ENCODE measurements at regions not wholly inside any gene's neighbourhood (a gene's known extent, or its start where the extent isn't known, plus 50 kb on each side); places are given as distances from the start of the nearest gene placed in this dataset.

- no peaks in the 10 kb centered on the region for H3K36me3 ChIP-seq (replicated peaks)
- no peaks in the 10 kb centered on the region for H3K27me3 ChIP-seq (replicated peaks)
- in situ Hi-C loops (cut with HindIII; ENCODE audit: low pct_ligation_motif_present, low sequenced_read_pairs): no loop called here
- no peak overlapping the region for H3K27ac ChIP-seq
- H3K4me3 ChIP-seq (ENCODE audit: low read depth, low read length): no peak overlapping the region
- TF ChIP-seq, protein P1, sequence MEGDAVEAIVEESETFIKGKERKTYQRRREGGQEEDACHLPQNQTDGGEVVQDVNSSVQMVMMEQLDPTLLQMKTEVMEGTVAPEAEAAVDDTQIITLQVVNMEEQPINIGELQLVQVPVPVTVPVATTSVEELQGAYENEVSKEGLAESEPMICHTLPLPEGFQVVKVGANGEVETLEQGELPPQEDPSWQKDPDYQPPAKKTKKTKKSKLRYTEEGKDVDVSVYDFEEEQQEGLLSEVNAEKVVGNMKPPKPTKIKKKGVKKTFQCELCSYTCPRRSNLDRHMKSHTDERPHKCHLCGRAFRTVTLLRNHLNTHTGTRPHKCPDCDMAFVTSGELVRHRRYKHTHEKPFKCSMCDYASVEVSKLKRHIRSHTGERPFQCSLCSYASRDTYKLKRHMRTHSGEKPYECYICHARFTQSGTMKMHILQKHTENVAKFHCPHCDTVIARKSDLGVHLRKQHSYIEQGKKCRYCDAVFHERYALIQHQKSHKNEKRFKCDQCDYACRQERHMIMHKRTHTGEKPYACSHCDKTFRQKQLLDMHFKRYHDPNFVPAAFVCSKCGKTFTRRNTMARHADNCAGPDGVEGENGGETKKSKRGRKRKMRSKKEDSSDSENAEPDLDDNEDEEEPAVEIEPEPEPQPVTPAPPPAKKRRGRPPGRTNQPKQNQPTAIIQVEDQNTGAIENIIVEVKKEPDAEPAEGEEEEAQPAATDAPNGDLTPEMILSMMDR (IDR thresholded peaks at IDR 0.05; ENCODE audit: low read depth, low read length, missing control alignments): no peak
- no peak for DNase-seq
Observed at GRCh38 chr6:71589254-71589653, 297.1 kb upstream of the RIMS1 start.

DNA sequence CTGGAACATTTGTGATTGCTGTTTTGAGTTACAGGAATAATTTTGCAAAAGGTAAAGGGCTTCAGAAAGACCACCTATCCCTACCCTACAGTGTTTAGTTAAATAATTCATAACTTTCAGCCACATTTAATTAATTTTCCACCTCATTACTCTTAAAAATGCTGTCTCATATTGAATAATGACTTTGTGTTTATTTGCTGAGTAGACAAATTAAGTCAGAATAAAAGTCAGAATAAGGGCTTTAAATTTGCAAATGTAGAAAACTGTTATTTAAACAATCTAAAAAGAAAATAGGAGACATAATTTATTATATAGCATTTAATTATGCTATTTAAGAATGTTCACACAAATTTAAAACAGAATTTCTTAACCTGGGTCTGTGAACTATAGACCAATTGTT is 293.7 kb upstream of the RIMS1 start:
- TF ChIP-seq, protein P1 (IDR thresholded peaks at IDR 0.05; ENCODE audit: low read depth, low read length, missing control alignments): no peak
- Histone ChIP-seq H3K27me3 (replicated peaks) (no peaks in the 10 kb centered on the region), H3K36me3 (replicated peaks) (no peaks in the 10 kb centered on the region), H3K4me3 (ENCODE audit: low read depth, low read length) (no peak overlapping the region), H3K27ac (no peak overlapping the region)
- no peak for DNase-seq
- in situ Hi-C loops (cut with HindIII; ENCODE audit: low pct_ligation_motif_present, low sequenced_read_pairs): no loop called here

DNA sequence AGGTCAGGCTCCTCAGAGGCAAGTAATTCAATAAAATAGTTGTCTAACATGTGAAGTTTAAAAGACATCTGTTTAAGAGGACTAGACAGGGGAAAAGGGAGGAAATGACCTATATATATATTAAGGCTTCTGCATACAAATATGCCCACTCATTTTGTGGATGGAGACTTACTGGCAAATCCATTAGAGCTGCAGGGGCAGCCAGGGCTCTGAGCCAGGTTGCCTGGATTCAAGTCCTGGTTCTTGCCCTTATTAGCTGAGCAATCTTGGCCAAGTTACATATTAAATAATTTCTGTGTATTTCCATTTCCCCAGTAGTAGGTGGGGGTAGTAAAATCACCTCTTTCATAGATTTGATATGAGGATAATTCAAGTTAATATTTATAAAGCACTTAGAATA is 287.0 kb upstream of the RIMS1 start:
- no peaks in the 10 kb centered on the region for H3K36me3 ChIP-seq (replicated peaks)
- H3K27ac ChIP-seq: no peak overlapping the region
- in situ Hi-C loops (cut with HindIII; ENCODE audit: low pct_ligation_motif_present, low sequenced_read_pairs): no loop called here
- DNase-seq: no peak
- no peak overlapping the region for H3K4me3 ChIP-seq (ENCODE audit: low read depth, low read length)
- TF ChIP-seq, protein P1 (IDR thresholded peaks at IDR 0.05; ENCODE audit: low read depth, low read length, missing control alignments): no peak
- no peaks in the 10 kb centered on the region for H3K27me3 ChIP-seq (replicated peaks)

GRCh38 chr6:71602385-71603007 is 283.9 kb upstream of the RIMS1 start:
- in situ Hi-C loops (cut with HindIII; ENCODE audit: low pct_ligation_motif_present, low sequenced_read_pairs): no loop called here
- Histone ChIP-seq H3K27me3 (replicated peaks) (no peaks in the 10 kb centered on the region), H3K4me3 (ENCODE audit: low read depth, low read length) (no peak overlapping the region), H3K36me3 (replicated peaks) (no peaks in the 10 kb centered on the region), H3K27ac (no peak overlapping the region)
- TF ChIP-seq, protein P1 (IDR thresholded peaks at IDR 0.05; ENCODE audit: low read depth, low read length, missing control alignments): no peak
- no peak for DNase-seq

- no peak for DNase-seq
- Histone ChIP-seq H3K27me3 (replicated peaks) (no peaks in the 10 kb centered on the region), H3K4me3 (ENCODE audit: low read depth, low read length) (no peak overlapping the region), H3K36me3 (replicated peaks) (no peaks in the 10 kb centered on the region), H3K27ac (no peak overlapping the region)
- in situ Hi-C loops (cut with HindIII; ENCODE audit: low pct_ligation_motif_present, low sequenced_read_pairs): no loop called here
- TF ChIP-seq, protein P1 (IDR thresholded peaks at IDR 0.05; ENCODE audit: low read depth, low read length, missing control alignments): no peak
Observed at GRCh38 chr6:71603021-71603420, 283.3 kb upstream of the RIMS1 start.

DNA sequence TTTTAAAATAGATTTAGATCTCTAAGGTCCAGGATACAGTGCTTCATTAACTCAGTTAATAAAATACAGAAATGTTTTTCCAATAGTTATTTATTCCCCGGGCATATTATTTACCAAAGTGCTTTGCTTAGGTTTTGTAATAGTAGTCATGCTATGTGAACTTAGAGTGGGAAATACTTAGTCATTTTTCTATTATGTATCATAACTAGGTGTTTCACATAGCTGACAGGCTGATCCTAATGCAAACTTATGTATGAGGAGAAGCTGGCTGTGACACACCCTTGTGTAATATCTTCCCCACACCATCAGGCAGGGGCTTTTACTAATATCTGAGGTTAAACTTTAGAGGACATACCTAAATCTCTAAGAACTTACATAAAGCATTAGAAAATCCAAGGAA is 277.7 kb upstream of the RIMS1 start:
- H3K27me3 ChIP-seq (replicated peaks): no peaks in the 10 kb centered on the region
- DNase-seq: no peak
- in situ Hi-C loops (cut with HindIII; ENCODE audit: low pct_ligation_motif_present, low sequenced_read_pairs): no loop called here
- no peaks in the 10 kb centered on the region for H3K36me3 ChIP-seq (replicated peaks)
- H3K4me3 ChIP-seq (ENCODE audit: low read depth, low read length): no peak overlapping the region
- TF ChIP-seq, protein P1 (IDR thresholded peaks at IDR 0.05; ENCODE audit: low read depth, low read length, missing control alignments): no peak
- no peak overlapping the region for H3K27ac ChIP-seq

Measured in brain microvascular endothelial cell (primary cell).